ENCODE measurements at regions not wholly inside any gene's neighbourhood (a gene's known extent, or its start where the extent isn't known, plus 50 kb on each side); places are given as distances from the start of the nearest gene placed in this dataset.
"Not testable (repeated sequence)": the region's sequence is repeated elsewhere in the genome, so short reads cannot be mapped to it uniquely, and the experiment has no call there.

DNA sequence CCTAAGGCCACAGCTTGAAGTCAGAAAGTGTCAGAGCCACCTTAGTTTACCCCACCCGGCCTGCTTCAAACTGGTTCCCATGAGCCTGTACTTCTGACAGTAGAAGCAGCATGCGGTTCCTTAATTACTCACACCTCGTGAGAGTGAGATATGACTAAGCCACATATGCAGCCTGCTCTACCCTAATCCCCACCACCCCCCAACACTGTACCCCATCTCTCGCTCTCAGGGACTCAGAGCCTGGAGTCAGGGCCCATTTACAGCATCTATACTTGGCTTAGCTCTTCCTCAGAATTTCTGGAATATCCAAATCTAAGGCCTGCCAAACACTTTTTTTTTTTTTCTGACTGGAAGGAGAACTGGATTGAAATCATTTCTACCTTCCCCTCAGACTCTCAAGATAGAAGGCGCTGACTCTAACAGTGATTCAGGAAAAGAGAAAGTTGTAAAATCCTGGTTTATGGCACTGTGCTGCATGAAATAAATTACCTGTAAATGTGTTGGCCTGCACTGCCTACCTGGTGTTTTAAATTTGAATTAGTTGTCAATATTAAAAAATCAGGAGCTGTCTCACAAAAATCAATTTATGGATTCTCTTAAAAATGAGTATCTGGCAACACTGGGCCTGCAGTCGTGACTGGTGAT, 360.0 kb downstream of the RND3 start:
- DNase-seq, result no peak

DNA sequence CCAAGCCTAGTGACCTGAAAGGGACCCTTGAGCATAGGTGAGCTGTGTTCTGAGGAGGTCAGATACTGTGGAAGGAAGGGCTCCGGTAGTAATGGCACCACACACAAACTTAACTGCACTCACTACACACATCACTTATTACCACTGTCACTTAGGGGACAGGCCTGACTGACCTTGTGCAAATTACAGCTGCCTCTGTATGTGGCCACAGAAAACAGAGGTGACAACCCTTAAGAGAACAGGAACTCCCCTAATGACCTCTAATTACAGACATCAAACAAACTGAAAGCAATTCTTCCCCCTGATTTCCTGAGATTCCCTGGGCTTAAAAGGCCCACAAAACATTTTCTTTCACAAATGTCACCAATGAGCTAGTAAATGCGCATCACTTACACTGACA, 360.6 kb downstream of the RND3 start:
- DNase-seq, result no peak

GRCh38 chr2:150126143-150126740, 361.2 kb downstream of the RND3 start:
- DNase-seq, result no peak

- DNase-seq, result no peak
These were observed 361.8 kb downstream of the RND3 start for GRCh38 chr2:150125708-150126107.

GRCh38 chr2:150125188-150125587, 362.3 kb downstream of the RND3 start:
- no peak for DNase-seq

DNA sequence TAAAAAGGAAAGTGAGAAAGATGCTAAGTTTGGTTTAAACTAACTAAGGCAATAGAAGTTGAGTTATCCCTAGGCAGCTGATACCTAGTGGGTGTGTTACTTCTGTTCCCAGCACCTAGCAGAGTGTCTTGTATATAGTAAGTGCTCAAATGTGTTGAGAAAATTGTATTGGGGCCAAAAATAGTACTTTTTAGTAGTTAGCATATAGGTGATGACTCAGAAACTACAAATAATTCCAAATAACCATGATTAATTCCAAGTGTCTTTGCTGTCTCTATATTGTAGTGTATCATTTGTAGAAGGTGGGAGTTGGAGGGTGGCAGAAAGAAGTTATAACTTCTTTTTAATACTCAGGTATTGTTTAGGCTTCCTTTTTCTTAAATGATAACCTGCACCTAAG, 362.7 kb downstream of the RND3 start:
- no peak for DNase-seq

GRCh38 chr2:150122871-150123613, 364.4 kb downstream of the RND3 start:
- no peak for DNase-seq

- DNase-seq, result no peak
These were observed 365.3 kb downstream of the RND3 start for GRCh38 chr2:150122156-150122555.

GRCh38 chr2:150120326-150120955, 367.0 kb downstream of the RND3 start:
- DNase-seq, result no peak

- no peak for DNase-seq
These were observed 367.6 kb downstream of the RND3 start for GRCh38 chr2:150119819-150120218.

DNA sequence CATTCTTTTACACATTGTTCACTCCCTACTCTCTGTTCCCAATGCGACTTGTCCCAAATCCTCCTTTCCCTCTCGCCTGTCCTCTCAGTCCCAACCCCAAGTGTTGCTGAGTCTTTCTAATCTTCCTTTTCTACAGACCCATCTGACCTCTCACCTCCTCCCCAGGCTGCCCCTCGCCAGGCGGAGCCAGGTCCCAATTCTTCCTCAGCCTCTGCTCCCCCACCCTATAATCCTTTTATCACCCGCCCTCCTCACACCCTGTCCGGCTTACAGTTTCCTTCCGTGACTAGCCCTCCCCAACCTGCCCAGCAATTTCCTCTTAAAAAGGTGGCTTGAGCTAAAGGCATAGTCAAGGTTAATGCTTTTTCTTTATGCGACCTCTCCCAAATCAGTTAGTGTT, 373.4 kb downstream of the RND3 start:
- DNase-seq, result not testable (repeated sequence)

- DNase-seq, result no peak
These were observed 376.9 kb downstream of the RND3 start for GRCh38 chr2:150110548-150110947.

- no peak for DNase-seq
These were observed 377.6 kb downstream of the RND3 start for GRCh38 chr2:150109912-150110311.

DNA sequence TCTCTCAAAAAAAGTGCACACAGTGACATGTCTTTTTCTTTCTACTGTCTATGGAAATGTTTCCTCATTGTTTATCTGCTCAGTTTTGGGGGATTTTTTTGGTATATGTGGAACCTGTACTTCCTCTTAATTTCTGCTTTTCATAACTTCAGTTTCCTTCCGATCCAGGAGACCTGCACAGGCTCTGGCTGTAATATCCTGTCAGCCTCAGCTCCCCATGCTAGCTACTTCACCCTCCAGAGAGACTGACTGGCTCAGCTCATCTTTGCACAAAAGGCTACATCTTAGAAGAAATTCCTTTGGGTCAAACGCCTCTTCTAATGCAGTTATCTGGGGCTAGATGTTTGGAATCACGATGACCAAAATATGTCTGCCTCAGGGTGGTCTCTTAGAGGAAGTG, 378.4 kb downstream of the RND3 start:
- DNase-seq, result no peak

DNA sequence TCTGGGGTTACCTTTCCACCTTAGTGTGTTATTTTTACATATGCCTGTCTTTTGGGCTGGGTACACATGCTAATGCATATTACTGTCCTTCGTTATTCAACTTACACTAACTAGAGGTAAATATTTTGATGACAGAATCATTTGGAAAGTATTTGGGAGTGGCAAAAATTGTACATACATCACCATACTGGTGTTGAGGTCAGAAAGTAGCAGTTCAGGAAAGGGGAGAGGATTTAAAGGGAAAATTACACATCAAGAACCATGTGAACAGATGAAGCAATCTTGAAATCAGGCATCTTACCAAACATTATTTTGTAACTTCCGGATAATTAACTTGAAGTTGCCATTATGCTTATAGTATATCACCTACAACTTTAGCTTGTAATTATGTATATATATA, 379.7 kb downstream of the RND3 start:
- DNase-seq, result no peak

- no peak for DNase-seq
These were observed 380.3 kb downstream of the RND3 start for GRCh38 chr2:150107170-150107569.

DNA sequence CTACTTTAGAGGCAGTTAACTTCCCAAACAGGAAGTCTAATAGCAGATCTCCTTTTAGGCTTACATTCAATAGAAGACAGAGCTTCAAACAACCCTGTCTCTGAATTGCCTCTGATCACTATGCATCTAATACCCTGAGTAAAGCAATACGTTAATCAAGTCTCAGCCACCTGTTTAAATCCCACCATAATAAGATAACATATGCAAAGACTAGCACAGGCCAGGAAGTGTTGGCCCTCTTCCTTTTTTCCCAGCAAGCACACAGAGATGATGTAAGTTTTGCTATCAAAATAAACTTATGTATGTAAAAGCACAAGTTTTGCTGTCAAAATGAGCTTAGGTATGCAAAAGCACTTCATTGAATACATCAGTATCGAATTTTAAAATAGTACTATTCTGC, 385.5 kb downstream of the RND3 start:
- DNase-seq, result no peak

DNA sequence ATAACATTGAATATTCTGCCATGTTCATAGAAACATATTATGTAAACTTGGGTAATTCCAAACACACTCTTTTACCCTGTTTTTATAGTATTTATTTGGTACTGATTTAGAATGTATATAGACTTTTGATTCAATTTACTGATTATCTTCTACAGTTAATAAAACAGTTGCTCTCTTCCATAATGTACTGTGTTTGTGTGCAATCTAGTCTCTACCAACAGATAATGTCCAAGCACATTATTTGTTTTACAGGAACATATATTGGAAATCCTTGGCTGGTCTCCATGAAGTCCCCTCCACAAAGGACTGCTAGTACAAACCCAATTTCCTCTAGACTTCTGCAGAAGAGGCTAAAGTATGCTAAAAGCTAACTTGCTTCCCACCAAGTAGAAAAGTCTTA, 386.6 kb downstream of the RND3 start:
- no peak for DNase-seq

GRCh38 chr2:150100336-150100735, 387.1 kb downstream of the RND3 start:
- DNase-seq, result no peak

DNA sequence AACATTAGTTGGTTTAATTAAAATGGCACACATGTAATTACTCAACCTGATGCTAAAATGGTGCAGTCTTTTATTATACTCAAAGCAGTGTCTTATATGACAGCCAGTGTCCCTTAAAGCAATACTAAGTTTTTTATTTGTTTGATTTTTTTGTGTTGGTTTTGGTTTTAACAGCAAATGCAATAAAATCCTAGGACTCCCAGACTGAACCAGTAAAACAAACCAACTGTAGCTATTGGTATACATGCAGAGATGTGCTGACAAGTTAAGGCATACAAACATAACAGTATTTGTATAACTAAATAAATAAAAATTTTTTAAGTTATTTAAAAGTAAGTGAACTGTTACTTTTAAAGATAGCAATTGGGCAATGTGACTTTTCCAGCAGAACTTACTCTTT, 387.7 kb downstream of the RND3 start:
- DNase-seq, result no peak

DNA sequence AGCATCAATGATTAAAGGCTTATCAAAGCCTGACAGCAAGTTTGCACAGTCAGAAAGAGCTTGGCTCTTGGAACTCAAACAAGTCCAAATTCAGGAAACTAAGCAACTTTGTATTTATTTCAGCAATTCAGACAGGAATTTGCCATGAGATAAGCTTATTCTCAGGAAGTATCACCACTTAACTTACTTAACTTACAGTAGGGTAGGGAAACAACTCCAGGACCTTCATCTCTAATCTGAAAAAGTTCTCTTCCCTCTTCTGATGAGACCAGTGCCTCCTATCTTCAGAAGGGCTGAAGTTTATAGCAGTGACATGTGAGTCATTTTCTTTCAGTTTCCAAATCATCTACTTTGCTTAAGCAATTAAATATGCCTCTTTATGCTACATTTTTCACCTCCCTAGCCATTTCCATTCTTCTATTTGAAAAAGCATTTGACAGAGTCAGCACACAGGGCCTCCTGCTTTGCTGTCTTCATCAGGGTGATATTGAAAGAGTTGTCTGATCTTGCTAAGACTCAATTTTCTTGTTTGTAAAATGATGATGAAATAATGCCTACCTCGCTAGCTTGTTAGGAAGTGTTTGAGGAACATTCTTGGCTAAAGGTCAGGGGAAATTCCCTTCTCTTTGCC, 389.5 kb downstream of the RND3 start:
- DNase-seq, result no peak

- no peak for DNase-seq
These were observed 390.1 kb downstream of the RND3 start for GRCh38 chr2:150097402-150097801.

DNA sequence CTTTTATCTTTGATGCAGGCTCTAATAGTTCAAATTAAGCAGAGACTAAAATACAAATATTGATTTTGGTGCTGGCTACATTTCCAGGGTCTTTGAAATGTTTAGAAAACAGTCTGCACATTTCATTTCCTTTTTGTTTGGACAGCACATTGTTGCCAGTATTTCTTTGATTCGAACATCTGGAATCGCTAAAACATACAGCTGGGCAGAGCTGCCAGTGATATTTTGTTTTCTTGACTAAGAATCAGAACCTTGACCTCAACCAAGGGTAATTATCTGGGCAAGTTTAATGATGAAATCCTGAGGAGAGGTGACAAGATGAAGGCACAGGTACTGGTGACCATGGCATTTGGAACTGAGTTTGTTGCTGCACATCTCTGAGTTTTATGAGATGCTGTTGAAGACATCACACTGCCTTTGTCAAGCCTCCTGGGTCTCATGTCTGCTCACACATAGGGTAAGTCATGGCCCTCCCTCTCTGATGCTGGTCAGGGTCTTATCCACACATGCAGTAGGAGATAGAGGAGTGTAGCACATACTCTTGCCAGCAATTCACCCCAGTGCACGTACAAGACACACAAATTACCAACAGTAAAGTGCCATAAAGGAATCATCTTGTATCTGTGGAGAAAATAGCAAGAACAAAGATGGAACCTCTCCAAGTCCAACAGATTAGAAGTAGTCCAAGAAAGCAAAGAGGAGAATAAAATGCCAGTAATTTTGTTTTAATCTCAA, 391.9 kb downstream of the RND3 start:
- DNase-seq, result no peak

All from NCI-H2171 (cell line).